Choroid plexus epithelial cell (primary cell): ENCODE measurements at regions not wholly inside any gene's neighbourhood (a gene's known extent, or its start where the extent isn't known, plus 50 kb on each side); places are given as distances from the start of the nearest gene placed in this dataset.
A peak's percentile ranks its signal among the peaks of the same experiment; 100 is the strongest.
"Not testable (repeated sequence)": the region's sequence is repeated elsewhere in the genome, so short reads cannot be mapped to it uniquely, and the experiment has no call there.

Experiments used
- DNase-seq: peaks from one replicate; pipeline ENCODE4 v3.0.0-alpha.2; 2010; ENCODE audit warnings: low read depth
- H3K4me3 ChIP-seq: 2 replicates; pipeline ENCODE4 v1.5.1; 2011; ENCODE audit warnings: low read depth, mild to moderate bottlenecking, control low read depth, low read length, moderate library complexity
- TF ChIP-seq, protein P1 (sequence below): conservative IDR thresholded peaks from 2 replicates; pipeline ENCODE4 v1.5.1; 2011; ENCODE audit warnings: low read depth, mild to moderate bottlenecking, control low read depth, inconsistent platforms, low read length, moderate library complexity

DNA sequence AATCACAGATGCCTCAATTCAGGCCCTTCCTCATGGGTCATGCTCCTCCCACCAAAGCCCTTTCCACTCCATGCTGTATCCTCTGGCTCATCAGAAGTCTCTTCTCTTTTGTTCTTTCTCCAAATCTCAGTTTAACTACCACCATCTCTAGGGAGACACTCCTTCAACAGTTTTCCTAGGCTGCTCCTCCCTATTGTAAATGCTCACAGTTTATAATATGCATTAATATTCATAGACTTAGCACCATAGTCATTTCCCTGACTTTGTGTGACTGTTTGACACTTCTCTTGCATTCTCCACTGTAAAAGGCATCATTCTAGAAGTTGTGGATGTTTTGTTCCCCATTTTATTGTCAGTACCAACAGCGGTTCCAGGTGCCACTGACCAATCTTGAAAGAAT is 226.5 kb upstream of the PRSS1 start:
- no peak for DNase-seq
- no peak overlapping the region for H3K4me3 ChIP-seq
- TF ChIP-seq, protein P1, sequence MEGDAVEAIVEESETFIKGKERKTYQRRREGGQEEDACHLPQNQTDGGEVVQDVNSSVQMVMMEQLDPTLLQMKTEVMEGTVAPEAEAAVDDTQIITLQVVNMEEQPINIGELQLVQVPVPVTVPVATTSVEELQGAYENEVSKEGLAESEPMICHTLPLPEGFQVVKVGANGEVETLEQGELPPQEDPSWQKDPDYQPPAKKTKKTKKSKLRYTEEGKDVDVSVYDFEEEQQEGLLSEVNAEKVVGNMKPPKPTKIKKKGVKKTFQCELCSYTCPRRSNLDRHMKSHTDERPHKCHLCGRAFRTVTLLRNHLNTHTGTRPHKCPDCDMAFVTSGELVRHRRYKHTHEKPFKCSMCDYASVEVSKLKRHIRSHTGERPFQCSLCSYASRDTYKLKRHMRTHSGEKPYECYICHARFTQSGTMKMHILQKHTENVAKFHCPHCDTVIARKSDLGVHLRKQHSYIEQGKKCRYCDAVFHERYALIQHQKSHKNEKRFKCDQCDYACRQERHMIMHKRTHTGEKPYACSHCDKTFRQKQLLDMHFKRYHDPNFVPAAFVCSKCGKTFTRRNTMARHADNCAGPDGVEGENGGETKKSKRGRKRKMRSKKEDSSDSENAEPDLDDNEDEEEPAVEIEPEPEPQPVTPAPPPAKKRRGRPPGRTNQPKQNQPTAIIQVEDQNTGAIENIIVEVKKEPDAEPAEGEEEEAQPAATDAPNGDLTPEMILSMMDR: no peak

DNA sequence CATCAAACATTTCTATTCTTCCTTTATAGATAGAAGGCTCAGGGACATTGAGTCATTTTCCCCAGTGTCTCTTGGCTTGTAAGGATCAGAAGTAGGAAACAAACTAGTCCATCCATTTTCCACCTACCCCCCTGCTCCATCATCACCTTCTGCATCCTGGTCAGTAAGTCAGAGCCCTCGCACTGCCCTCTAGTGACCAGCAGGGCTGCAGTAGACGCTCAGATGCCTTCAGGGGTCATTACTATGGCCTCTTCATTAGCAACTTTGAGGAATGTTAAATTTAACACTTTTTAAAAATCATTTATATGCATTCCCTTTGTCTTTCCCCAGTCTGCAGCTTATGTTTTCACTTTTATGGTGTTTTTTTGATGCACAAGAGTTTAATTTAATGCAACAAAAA is 228.4 kb upstream of the PRSS1 start:
- DNase-seq: peak; percentile 28
- not testable (repeated sequence) for H3K4me3 ChIP-seq
- TF ChIP-seq, protein P1: peak; percentile 63

DNA sequence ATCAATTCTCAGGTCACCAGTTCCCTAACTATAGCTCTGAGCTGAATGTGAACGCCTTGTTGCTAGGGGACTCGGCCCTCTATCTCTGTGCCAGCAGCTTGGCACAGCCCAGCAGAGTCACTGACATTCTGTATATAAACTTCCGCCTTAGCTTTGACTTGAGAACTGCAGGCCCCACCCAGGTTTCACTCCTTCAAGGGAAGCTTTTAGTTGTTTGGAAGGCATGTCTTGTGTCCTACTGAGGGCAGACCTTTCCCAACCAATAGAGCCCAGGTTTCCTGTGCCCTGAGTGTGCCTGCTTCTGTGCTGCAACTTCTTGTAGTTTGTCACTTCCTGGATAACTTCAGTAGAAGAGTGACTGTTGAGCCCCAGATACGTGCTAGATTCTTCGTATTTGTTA is 228.8 kb upstream of the PRSS1 start:
- not testable (repeated sequence) for H3K4me3 ChIP-seq, DNase-seq

DNA sequence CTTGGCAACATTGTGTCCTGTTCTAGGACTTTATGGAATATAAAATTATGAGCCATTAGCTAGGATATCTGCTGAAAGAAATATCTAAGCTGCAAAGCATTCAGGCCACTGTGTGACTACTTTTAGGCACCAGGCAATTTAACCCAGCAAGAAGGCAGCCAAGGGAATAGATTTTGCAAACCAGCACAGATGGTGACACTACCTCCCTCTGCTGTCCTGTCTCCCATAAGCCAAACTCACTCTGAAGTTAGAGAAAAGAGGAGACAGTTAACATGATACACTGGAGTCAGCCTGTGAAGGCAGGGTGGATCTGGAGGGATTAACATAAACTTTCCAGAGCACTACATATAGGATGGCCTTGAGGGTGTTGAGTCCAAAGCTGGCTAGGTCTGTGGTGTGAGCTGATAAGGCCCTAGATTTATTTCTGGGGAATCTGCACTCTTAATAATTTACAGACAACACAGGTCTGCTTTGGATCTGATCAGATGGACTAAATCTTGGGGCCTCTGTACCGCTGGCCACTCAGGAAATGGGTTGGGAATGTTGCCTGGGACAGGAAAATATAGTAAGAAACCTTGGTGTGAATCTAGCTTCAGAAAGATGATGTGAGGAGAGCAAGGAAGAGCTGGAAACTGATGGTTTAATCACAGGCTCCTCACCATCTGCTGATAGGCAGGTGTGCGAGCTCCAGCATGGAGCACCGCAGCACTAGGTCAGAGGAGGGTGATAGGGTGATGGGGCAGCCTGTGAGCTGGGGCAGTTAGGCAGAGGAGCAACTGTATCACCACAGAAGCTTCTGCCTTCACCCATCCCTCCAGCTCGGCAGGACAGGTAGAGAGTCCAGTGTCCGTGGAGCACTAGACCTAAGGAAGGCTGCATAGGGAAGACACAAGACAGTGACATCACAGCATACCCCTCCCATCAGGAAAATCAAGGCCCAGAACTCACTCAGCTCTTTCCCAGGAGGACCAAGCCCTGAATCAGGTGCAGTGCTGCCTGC is 229.9 kb upstream of the PRSS1 start:
- TF ChIP-seq, protein P1: peak; percentile 44
- DNase-seq: peak; percentile 47
- no peak overlapping the region for H3K4me3 ChIP-seq

DNA sequence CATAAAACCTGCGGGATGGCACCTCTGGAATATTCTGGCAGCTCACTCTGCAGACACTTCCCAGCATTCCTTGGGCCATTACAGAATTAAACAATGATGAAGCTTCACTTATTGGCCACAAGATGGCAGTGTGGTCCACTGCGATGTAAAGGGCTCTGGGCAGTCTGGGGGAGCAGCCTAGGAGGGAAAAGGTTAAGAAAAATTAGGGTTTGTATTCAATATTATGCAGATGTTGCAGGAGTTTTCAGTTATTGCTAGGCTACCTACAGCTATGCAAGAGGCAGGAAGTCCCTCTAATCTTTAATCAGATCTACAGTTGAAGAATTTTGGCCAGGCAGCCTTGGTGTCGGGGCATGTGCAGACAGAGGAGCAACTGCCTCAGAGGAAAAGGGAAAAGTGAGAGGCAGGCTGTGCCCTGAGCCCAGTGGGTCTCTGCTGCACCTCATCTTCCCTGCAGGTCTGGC is 233.2 kb upstream of the PRSS1 start:
- TF ChIP-seq, protein P1: peak; percentile 86
- DNase-seq: peak; percentile 86
- no peak overlapping the region for H3K4me3 ChIP-seq

DNA sequence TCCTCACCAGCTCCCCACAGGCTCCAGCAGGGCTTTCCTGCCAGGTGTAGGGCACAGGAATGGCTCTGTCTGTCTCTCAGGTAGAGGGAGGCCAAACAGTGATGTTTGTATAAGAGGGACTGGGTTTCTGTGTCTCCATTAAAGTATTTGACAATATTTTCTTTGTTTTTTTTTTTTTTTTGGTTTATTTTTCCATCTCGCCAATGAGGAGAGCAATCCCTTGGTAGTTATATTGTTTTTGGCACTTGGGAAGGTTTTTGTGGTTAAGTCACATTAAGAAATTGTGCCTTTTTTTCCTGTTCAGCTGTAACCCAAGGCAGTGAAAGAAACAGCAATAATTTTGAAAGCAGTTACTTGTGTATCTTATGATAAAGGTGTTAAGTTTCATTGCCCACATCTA is 234.6 kb upstream of the PRSS1 start:
- peak; percentile 25 for DNase-seq
- H3K4me3 ChIP-seq: not testable (repeated sequence)

DNA sequence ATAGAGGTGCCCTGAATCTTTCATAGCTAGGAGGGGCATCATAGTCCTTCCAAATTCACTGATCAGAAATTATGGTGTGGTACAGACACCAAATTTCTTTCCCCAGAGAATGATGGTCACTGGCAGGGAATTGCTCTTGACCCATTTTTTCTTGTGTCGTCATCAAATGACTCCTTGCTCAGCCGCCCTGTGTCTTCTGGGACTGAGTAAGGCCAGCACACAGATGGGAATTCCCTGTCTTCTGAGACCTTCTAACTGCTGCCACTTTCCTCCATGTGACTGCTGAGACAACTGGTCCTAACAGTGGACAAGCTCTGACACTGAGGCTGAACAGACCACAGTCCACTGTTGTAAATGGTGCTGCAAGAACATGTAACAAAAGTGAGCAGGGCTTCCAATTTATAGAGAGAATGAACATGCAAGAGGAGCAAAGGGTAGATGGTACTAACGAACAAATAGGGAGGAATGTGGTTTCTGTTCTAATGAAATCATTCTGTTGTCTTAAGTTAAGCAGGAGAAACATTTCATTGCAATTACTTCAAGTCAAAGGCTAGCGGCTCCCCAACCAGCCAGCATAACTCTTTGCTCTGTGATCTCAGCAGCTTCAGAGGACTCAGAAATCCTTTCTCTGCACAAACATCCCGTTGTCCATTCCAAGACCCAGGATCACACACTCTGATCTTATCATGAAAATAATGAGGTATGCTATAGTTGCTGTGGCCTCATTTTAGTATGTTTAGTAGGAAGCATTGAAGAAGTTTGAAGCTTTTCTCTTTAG is 235.9 kb upstream of the PRSS1 start:
- DNase-seq: peak; percentile 64

More for the DNA sequence above, 235.9 kb upstream of the PRSS1 start:
- TF ChIP-seq, protein P1: no peak
- H3K4me3 ChIP-seq: no peak overlapping the region
